ENCODE measurements at regions not wholly inside any gene's neighbourhood (a gene's known extent, or its start where the extent isn't known, plus 50 kb on each side); places are given as distances from the start of the nearest gene placed in this dataset.

DNA sequence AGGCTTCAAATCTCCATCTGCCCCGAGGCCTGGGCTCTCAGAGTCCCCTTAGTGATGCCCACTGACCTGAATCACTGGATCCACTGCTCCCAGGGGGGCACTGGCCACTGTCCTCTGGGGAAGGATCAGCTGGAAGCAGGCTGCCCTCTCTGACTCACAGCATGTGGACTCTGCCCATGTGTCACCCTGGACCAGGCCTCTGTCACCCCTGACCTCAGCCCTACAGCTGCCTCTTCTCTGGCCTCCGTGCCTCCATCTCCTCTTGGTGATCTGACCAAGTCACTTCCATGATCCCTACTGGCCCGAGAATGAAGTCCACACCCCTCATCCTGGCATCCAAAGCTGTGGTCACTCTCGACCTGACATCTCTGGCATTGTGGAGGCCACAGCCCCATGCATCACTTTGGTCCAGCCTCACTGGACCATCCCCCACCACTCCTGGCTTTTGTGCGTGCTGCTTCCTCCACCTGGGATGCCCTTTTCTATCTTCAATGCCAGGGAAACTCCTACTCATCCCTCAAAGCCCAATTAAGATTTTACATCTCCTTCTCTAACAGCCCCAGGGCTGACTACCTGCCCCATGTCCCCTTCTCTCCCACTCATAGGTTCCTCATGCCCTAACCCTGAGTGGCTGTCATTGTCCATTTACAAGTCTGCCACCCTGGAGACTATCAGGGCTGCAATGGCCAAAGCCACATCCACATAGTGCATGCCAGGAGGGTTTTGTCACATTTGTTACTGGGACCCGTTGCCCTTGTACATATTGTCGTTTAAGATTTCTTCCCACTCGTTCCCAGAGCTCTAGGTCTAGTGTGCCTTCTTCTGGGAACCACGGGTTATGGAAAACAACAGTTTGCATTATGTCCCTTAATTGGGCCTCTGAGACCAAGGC lies 685.0 kb downstream of the MATN1 start:
- no peak for DNase-seq

DNA sequence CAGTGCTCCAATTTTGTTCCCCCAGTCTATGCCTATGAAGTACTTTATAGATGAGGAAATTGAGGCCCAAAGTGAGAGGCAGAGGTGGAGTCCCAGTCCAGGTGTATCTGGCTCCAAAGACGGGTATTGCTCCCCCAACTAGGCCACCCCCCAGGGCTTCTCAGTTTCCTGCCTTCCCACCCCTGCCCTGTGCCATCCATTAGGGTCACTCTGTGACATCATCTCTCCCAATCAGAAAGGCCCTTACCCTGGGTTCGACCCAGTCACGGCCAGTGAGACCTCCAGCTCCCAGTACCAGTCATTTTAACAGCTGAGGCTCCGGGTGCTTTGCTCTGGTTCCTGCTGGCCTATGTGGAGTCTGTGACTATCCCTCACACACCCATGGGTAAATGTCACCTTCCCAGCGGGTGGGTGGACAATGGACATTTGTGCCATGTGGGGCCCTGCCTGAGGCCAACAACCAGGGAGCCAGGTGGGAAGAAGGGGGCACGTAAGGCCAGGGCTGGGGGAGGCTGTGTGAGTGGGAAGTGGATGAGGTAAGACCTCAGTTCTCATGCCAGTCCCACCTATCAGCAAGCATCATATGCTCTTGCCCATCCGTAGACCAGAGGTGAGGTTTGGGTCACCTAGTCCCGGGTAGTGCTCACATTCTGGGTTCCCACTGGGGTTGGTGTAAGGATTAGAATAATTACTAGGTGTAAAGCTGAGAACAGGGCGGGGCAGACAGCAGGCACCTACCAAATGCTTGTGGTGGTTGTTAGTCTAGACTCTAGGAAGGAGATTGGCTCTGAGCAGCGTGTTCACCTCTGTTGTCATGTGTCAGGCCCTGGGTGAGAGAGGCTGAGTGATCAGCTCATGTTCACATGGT lies 685.9 kb downstream of the MATN1 start:
- no peak for DNase-seq

- no peak for DNase-seq
Observed at GRCh38 chr1:30036666-30037065, 686.7 kb downstream of the MATN1 start.

GRCh38 chr1:30036229-30036547 lies 687.2 kb downstream of the MATN1 start:
- DNase-seq, result no peak

DNA sequence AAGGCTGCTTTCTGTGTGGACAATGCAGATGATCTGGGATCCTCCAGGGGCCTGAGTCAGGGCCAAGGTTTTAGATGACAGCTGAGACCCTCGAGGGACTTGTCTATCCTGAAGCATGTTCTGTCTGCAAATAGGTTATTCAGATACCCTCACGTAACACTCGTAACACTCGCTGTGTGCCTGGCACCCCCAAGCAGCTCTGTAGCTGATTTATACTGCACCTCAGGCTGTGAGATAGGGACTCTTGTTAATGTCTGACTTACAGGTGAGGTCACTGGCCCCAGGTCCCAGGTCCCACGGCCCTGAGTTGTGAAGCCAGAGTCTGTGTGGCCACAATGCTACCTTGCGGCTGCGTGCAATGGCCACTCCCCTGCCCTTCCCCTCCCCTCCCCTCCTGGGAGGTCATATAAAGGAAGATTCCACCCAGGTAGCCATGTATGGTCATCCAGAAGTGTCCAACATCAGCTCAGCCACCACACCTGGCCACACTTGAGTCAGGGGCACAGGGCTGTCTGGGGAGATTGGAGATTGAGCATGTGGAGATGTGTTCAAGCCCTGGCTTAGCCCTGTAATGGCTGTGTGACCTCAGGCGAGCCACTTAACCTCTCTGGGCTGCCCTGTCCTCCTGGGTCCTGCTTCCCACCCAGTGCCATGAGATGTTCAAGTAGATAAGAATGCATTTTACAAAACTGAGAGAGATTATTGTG lies 687.7 kb downstream of the MATN1 start:
- no peak for DNase-seq

- no peak for DNase-seq
Observed at GRCh38 chr1:30034627-30035521, 688.5 kb downstream of the MATN1 start.

DNA sequence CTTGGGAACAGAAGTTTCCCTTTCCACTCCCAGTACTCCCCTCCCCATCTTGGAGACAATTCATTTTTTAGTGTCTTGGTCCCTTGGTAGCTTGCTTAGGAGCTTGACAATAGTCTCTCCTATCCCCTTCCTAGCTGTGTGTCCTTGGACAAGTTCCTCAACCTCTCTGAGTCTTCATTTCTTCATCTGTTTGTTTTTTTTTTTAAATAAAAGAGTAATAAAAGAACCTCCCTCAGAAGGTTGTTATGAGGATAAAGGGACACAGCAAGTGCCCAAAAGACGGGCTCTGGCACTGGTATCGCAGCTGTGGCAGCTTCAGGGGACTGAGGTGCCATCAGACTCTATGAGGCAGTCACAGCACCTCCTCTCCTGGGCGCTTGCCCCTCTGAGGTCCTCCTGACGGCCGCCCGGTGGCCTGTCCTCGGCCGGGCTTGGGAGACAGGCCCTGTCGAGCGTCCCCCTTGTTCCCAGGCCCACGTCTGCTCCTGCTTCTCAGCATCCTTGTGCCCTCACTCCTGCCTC lies 689.2 kb downstream of the MATN1 start:
- no peak for DNase-seq

- no peak for DNase-seq
Observed at GRCh38 chr1:30033256-30034104, 689.9 kb downstream of the MATN1 start.

GRCh38 chr1:30032302-30032701 lies 691.1 kb downstream of the MATN1 start:
- no peak for DNase-seq

GRCh38 chr1:30029677-30030076 lies 693.7 kb downstream of the MATN1 start:
- DNase-seq, result no peak

GRCh38 chr1:30028939-30029338 lies 694.4 kb downstream of the MATN1 start:
- no peak for DNase-seq

- DNase-seq, result no peak
Observed at GRCh38 chr1:30028283-30028682, 695.1 kb downstream of the MATN1 start.

- no peak for DNase-seq
Observed at GRCh38 chr1:30027247-30027646, 696.1 kb downstream of the MATN1 start.

- peak; percentile 9 for DNase-seq
Observed at GRCh38 chr1:30024411-30025195, 698.8 kb downstream of the MATN1 start.

GRCh38 chr1:30023339-30024022 lies 699.9 kb downstream of the MATN1 start:
- no peak for DNase-seq

GRCh38 chr1:30014031-30014430 lies 709.4 kb downstream of the MATN1 start:
- DNase-seq, result no peak

- DNase-seq, result peak; percentile 25
Observed at GRCh38 chr1:30012455-30013440, 710.6 kb downstream of the MATN1 start.

GRCh38 chr1:30011970-30012369 lies 711.4 kb downstream of the MATN1 start:
- no peak for DNase-seq

All from hematopoietic multipotent progenitor cell treated with erythropoietin and hydrocortisone succinate and interleukin-3 and kit ligand, for 4 days (in vitro differentiated cells).